ENCODE measurements at regions not wholly inside any gene's neighbourhood (a gene's known extent, or its start where the extent isn't known, plus 50 kb on each side); places are given as distances from the start of the nearest gene placed in this dataset.

DNA sequence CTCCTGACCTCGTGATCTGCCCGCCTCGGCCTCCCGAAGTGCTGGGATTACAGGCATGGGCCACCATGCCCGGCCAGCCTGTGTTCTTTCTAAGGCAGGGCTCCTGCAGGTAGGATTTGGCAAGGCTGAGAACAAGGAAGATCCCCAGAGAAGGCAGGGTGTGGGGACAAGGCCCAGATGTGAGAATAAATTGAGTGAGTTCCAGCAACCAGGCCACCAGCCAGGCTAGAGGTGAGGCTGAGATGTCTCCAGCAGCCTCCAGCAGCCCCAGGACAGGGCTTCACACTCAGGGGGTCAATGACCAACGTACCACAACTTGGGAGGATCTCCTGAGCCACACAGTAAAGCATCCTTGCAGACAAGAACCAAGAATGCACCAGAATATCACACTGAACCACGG lies 75.1 kb downstream of the BUD13 start:
- H3K4me1 ChIP-seq (ENCODE audit: control insufficient read depth in 4 of 4, insufficient read depth in 4 of 4, low read length in 3 of 4), result no peaks in the 10 kb centered on the region
- no peaks in the 10 kb centered on the region for H3K9me3 ChIP-seq (ENCODE audit: control insufficient read depth in 4 of 4, low read length in 3 of 4)
- H3K4me3 ChIP-seq (ENCODE audit: low read depth in 1 of 3, low read length in 3 of 3), result no peak overlapping the region
- 87% methylated on average over 7 of the region's 7 CpGs for WGBS
- no peaks in the 10 kb centered on the region for H3K27me3 ChIP-seq (ENCODE audit: control insufficient read depth in 4 of 4, insufficient read depth in 4 of 4, low read length in 3 of 4)
- H3K27ac ChIP-seq (ENCODE audit: low read depth in 1 of 2, low read length in 2 of 2), result no peak overlapping the region
- no peaks in the 10 kb centered on the region for H3K36me3 ChIP-seq (ENCODE audit: control insufficient read depth in 4 of 4, insufficient read depth in 3 of 4, low read depth in 1 of 4, low read length in 3 of 4)
- no peak for TF ChIP-seq HNF4A (conservative IDR thresholded peaks at IDR 0.05)
- no peak for TF ChIP-seq GABPA (IDR thresholded peaks at IDR 0.05 in 1 of 2, conservative IDR thresholded peaks at IDR 0.05 in 1 of 2)
- no peak for TF ChIP-seq HNF4G (IDR thresholded peaks at IDR 0.05)
- TF ChIP-seq FOXA2 (IDR thresholded peaks at IDR 0.05), result no peak
- DNase-seq (ENCODE audit: low spot score), result no peak
- H3K9ac ChIP-seq (ENCODE audit: low read depth in 1 of 2, low read length in 2 of 2), result no peak overlapping the region

DNA sequence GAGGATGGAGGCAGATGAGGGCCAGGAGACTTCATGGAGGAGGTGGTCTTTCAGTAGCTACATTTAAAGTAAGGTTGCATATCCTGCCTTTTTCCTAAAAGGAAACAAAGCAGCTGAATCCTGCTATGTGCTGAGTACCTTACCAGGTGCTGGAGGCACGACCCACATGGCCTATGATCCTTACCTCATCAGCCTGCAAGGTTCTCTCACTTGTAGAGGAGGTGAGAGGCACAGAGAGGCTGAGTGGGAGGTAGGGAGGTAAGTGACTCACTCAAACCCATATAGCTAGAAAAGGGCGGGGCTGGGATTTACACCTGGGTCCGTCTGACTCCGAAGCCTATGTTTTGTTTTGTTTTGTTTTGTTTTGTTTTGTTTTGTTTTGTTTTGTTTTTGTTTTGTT lies 75.8 kb downstream of the BUD13 start:
- no peaks in the 10 kb centered on the region for H3K9me3 ChIP-seq (ENCODE audit: control insufficient read depth in 4 of 4, low read length in 3 of 4)
- H3K27ac ChIP-seq (ENCODE audit: low read depth in 1 of 2, low read length in 2 of 2), result no peak overlapping the region
- WGBS, result 85% methylated on average over 4 of the region's 4 CpGs
- no peaks in the 10 kb centered on the region for H3K4me1 ChIP-seq (ENCODE audit: control insufficient read depth in 4 of 4, insufficient read depth in 4 of 4, low read length in 3 of 4)
- no peak overlapping the region for H3K9ac ChIP-seq (ENCODE audit: low read depth in 1 of 2, low read length in 2 of 2)
- no peaks in the 10 kb centered on the region for H3K36me3 ChIP-seq (ENCODE audit: control insufficient read depth in 4 of 4, insufficient read depth in 3 of 4, low read depth in 1 of 4, low read length in 3 of 4)
- DNase-seq (ENCODE audit: low spot score), result no peak
- TF ChIP-seq EGR1 (IDR thresholded peaks at IDR 0.05; ENCODE audit: low read depth in 2 of 2), result no peak
- TF ChIP-seq ZBTB33 (IDR thresholded peaks at IDR 0.05), result no peak
- no peak for TF ChIP-seq HNF4A (conservative IDR thresholded peaks at IDR 0.05)
- no peaks in the 10 kb centered on the region for H3K27me3 ChIP-seq (ENCODE audit: control insufficient read depth in 4 of 4, insufficient read depth in 4 of 4, low read length in 3 of 4)
- H3K4me3 ChIP-seq (ENCODE audit: low read depth in 1 of 3, low read length in 3 of 3), result no peak overlapping the region

DNA sequence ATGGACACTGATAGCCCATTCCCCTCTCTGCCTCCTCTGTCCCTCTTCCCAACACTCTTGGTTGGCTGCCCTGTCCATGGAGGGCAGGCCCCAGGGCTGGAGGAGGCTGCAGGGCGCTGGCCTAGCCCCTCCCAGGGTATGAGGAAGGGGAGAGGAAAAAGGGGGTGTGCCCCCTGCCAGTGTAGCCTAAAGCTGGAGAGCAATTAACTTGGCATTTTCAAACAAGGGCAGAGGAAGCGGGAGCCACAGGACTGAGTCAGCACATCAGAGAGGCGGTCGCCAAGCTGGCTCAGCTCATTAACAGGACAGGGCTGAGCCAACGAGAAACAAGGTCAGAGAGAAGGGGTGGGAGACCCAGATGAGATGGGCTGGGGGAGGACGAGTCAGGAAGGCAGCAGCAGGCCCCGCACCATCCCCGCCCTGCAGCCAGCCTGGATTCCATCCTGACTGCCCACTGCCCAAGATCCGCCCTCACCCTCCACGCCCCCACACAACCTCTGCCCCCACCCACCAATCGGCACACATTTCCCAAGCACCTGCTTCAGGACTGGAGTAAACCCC lies 76.3 kb downstream of the BUD13 start:
- no peak for TF ChIP-seq TAF1 (conservative IDR thresholded peaks at IDR 0.05)
- TF ChIP-seq GABPA (IDR thresholded peaks at IDR 0.05 in 1 of 2, conservative IDR thresholded peaks at IDR 0.05 in 1 of 2), result no peak
- no peak for TF ChIP-seq YY1 (IDR thresholded peaks at IDR 0.05)
- TF ChIP-seq EGR1 (IDR thresholded peaks at IDR 0.05; ENCODE audit: low read depth in 2 of 2), result no peak
- TF ChIP-seq JUND (IDR thresholded peaks at IDR 0.05), result no peak
- TF ChIP-seq ATF3 (IDR thresholded peaks at IDR 0.05), result no peak
- TF ChIP-seq NR2F2 (IDR thresholded peaks at IDR 0.05), result no peak
- no peak for TF ChIP-seq FOXA1 (IDR thresholded peaks at IDR 0.05)
- no peak for TF ChIP-seq HNF4G (IDR thresholded peaks at IDR 0.05)
- TF ChIP-seq ZBTB33 (IDR thresholded peaks at IDR 0.05), result no peak
- TF ChIP-seq FOXA2 (IDR thresholded peaks at IDR 0.05), result no peak
- TF ChIP-seq HNF4A (conservative IDR thresholded peaks at IDR 0.05), result no peak
- no peak for TF ChIP-seq CTCF (IDR thresholded peaks at IDR 0.05; ENCODE audit: low read depth, low read length, missing input control)
- TF ChIP-seq RXRA (IDR thresholded peaks at IDR 0.05), result no peak
- Histone ChIP-seq H3K36me3 (ENCODE audit: control insufficient read depth in 4 of 4, insufficient read depth in 3 of 4, low read depth in 1 of 4, low read length in 3 of 4) (no peaks in the 10 kb centered on the region), H3K27me3 (ENCODE audit: control insufficient read depth in 4 of 4, insufficient read depth in 4 of 4, low read length in 3 of 4) (no peaks in the 10 kb centered on the region), H3K4me3 (ENCODE audit: low read depth in 1 of 3, low read length in 3 of 3) (no peak overlapping the region), H3K9ac (ENCODE audit: low read depth in 1 of 2, low read length in 2 of 2) (no peak overlapping the region), H3K4me1 (ENCODE audit: control insufficient read depth in 4 of 4, insufficient read depth in 4 of 4, low read length in 3 of 4) (no peaks in the 10 kb centered on the region), H3K9me3 (ENCODE audit: control insufficient read depth in 4 of 4, low read length in 3 of 4) (no peaks in the 10 kb centered on the region), H3K27ac (ENCODE audit: low read depth in 1 of 2, low read length in 2 of 2) (no peak overlapping the region)
- WGBS, result 68% methylated on average over 11 of the region's 11 CpGs
- peak; percentile 30 for DNase-seq (ENCODE audit: low spot score)
